ENCODE measurements at regions not wholly inside any gene's neighbourhood (a gene's known extent, or its start where the extent isn't known, plus 50 kb on each side); places are given as distances from the start of the nearest gene placed in this dataset.

GRCh38 chr11:92846491-92847125, 122.8 kb upstream of the MTNR1B start:
- no peak for DNase-seq

- DNase-seq = no peak
Observed at GRCh38 chr11:92848578-92848977, 120.9 kb upstream of the MTNR1B start.

GRCh38 chr11:92850296-92850826, 119.1 kb upstream of the MTNR1B start:
- DNase-seq = no peak

- no peak for DNase-seq
Observed at GRCh38 chr11:92852229-92852628, 117.2 kb upstream of the MTNR1B start.

- no peak for DNase-seq
Observed at GRCh38 chr11:92852946-92853345, 116.5 kb upstream of the MTNR1B start.

GRCh38 chr11:92854162-92854561, 115.3 kb upstream of the MTNR1B start:
- DNase-seq = no peak

GRCh38 chr11:92854952-92855351, 114.5 kb upstream of the MTNR1B start:
- no peak for DNase-seq

- no peak for DNase-seq
Observed at GRCh38 chr11:92855607-92856405, 113.6 kb upstream of the MTNR1B start.

GRCh38 chr11:92857407-92857806, 112.0 kb upstream of the MTNR1B start:
- DNase-seq = no peak

- DNase-seq = peak; percentile 40
Observed at GRCh38 chr11:92859156-92859690, 110.2 kb upstream of the MTNR1B start.

GRCh38 chr11:92861634-92862033, 107.8 kb upstream of the MTNR1B start:
- DNase-seq = no peak

GRCh38 chr11:92865352-92865751, 104.1 kb upstream of the MTNR1B start:
- DNase-seq = no peak

- no peak for DNase-seq
Observed at GRCh38 chr11:92866679-92867282, 102.7 kb upstream of the MTNR1B start.

- no peak for DNase-seq
Observed at GRCh38 chr11:92867913-92868619, 101.4 kb upstream of the MTNR1B start.

GRCh38 chr11:92869716-92870115, 99.7 kb upstream of the MTNR1B start:
- DNase-seq = no peak

GRCh38 chr11:92870196-92870832, 99.1 kb upstream of the MTNR1B start:
- peak; percentile 74 for DNase-seq

GRCh38 chr11:92873551-92873950, 95.9 kb upstream of the MTNR1B start:
- no peak for DNase-seq

- no peak for DNase-seq
Observed at GRCh38 chr11:92875473-92875872, 94.0 kb upstream of the MTNR1B start.

GRCh38 chr11:92879086-92879485, 90.4 kb upstream of the MTNR1B start:
- no peak for DNase-seq

- no peak for DNase-seq
Observed at GRCh38 chr11:92880381-92880780, 89.1 kb upstream of the MTNR1B start.

- DNase-seq = no peak
Observed at GRCh38 chr11:92881940-92882450, 87.5 kb upstream of the MTNR1B start.

All from left hindlimb (tissue), 1 donor.